ENCODE measurements at regions not wholly inside any gene's neighbourhood (a gene's known extent, or its start where the extent isn't known, plus 50 kb on each side); places are given as distances from the start of the nearest gene placed in this dataset.

DNA sequence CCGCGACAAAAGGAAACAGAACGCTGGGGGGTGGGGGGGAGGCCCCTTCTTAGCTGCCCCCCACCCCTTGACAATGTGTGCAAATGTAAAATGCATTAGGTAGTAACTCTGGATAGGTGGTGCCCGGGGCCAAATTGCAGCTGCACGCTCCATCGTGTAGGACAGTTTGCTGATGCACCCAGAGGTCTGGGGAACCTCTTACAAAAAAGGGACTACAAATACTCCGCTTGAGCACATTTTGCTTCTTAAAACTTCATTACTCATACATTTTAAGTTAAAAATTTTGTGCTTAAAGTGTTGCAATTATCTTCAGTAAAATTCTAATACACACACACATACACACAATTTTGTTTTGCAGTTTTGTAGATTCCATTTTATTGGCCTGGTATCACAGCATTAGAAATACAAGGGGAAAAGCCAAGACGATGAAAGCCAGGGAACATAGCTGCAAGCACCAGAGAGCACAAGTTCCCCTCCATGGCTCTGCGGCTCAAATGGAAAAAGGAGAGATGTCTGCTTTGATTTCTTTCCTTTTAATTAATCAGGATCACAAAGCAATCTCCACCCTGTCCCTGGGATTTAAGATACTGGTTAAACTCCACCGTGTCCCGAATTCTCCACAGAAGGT is 582.1 kb downstream of the ZEB2 start:
- TF ChIP-seq, protein P1, sequence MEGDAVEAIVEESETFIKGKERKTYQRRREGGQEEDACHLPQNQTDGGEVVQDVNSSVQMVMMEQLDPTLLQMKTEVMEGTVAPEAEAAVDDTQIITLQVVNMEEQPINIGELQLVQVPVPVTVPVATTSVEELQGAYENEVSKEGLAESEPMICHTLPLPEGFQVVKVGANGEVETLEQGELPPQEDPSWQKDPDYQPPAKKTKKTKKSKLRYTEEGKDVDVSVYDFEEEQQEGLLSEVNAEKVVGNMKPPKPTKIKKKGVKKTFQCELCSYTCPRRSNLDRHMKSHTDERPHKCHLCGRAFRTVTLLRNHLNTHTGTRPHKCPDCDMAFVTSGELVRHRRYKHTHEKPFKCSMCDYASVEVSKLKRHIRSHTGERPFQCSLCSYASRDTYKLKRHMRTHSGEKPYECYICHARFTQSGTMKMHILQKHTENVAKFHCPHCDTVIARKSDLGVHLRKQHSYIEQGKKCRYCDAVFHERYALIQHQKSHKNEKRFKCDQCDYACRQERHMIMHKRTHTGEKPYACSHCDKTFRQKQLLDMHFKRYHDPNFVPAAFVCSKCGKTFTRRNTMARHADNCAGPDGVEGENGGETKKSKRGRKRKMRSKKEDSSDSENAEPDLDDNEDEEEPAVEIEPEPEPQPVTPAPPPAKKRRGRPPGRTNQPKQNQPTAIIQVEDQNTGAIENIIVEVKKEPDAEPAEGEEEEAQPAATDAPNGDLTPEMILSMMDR (IDR thresholded peaks at IDR 0.05; ENCODE audit: borderline replicate concordance, insufficient read depth, low read depth, low read length): no peak
- H3K4me3 ChIP-seq (ENCODE audit: low read depth, low read length): no peak overlapping the region

DNA sequence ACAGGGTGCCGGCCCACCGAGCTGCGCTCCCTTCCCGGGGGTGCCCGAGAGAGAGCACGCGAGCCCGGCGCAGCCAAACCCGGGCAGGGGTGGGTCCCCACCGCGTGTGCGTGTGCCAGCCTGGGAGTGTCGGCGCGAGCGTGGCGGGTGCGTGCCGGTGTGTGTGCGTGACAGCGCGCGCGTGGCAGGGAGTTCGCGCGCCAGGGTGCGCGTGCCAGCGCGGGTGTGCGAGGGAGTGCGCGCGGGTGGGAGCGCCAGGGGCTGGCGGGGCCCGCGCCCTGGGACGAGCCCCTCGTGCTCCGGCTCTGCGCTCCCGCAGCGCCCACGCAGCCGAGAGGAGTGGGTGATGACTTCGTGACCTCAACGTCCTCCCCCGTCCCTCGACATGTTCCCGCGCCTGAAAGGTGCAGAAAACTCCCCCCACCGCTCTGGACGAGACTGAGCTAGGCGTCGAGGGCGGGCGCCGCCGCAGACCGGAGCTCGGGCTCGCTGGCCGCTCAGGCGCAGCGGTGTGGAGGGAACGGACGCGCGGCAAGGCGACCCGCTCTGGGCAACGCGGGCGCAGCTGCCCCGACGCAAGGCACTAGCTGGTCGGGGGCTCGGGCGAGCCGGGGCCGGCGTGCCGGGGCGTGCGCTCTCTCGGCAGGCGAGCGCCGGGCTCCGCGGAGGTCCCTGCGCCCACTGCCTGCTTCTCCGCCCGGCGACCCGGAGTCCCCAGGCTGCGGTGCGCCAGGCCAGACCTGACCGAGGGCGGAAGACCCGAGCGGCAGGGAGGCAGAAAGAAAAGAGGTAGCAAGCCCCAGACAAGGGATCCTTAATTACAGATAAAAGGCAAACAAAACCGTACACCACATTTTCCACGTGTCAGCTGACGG is 582.8 kb downstream of the ZEB2 start:
- peak overlapping the region; percentile 33 for H3K4me3 ChIP-seq (ENCODE audit: low read depth, low read length)
- TF ChIP-seq, protein P1 (IDR thresholded peaks at IDR 0.05; ENCODE audit: borderline replicate concordance, insufficient read depth, low read depth, low read length): no peak

DNA sequence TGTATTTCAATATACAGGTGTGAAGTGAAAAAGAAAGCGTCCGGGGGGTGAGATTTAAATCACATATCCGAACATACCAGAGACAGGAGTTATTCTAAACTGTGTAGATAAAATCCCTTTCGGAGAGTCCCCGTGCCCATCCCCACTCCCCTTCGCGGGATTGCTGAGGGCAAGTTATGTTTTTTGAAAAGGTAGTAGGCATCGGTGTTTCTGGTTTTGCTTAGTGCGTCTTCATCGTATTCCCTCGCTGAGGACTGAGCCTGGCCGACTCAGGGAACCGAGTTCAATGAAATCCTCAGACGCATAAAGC is 583.4 kb downstream of the ZEB2 start:
- TF ChIP-seq, protein P1 (IDR thresholded peaks at IDR 0.05; ENCODE audit: borderline replicate concordance, insufficient read depth, low read depth, low read length): no peak

DNA sequence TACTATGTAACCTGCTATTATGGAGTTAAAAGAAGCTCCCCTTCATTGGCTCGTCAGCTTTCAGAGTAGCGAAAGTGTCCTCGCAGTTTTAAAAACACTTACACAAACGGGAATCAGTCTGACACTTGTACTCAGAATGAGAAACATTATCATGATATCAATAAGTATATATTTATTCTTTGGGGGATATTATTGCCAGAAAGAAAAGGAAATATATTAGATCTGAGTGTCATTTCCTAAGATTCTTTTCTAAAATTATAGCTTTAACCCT is 584.5 kb downstream of the ZEB2 start:
- H3K4me3 ChIP-seq (ENCODE audit: low read depth, low read length): no peak overlapping the region
- TF ChIP-seq, protein P1 (IDR thresholded peaks at IDR 0.05; ENCODE audit: borderline replicate concordance, insufficient read depth, low read depth, low read length): no peak

More for the DNA sequence above, 583.4 kb downstream of the ZEB2 start:
- H3K4me3 ChIP-seq (ENCODE audit: low read depth, low read length): peak overlapping the region; percentile 33

DNA sequence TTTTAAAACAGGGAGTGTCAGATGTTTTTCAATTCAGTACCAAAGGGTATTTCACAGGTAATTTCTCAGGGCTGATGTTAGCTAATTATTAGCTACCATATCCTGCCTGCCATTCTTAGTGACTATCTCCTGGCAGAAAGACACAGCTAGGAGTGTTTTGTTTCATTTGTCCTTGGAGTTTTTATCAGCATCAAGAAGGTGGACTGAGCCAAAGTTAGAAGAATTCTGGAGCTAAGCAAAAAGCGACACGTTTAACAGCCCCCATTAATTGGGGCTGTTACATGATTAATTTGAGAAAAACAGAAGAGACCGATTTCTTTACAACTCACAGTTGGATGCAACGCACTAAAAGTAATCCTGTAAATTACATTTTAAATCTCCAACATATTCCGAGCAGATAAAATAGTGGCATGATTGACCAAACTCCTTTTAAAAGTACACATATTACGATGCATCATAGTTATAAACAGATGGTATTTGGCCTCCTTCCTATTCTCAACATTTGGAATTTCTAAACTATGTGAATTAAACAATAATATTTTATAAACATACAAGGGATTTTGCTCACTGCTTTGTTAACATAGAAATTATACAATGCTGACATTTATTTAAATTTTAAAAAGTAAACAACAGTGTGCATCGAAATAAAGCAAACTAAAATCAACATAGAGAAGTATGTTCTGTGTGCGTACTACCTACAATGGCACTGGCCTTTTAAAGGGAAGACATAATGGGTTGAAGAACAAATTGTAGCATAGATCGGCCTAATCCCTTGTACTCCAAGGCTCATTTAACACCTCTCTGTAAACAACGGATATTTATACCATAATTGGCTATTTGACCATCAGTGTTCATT is 585.1 kb downstream of the ZEB2 start:
- TF ChIP-seq, protein P1 (IDR thresholded peaks at IDR 0.05; ENCODE audit: borderline replicate concordance, insufficient read depth, low read depth, low read length): no peak
- no peak overlapping the region for H3K4me3 ChIP-seq (ENCODE audit: low read depth, low read length)

DNA sequence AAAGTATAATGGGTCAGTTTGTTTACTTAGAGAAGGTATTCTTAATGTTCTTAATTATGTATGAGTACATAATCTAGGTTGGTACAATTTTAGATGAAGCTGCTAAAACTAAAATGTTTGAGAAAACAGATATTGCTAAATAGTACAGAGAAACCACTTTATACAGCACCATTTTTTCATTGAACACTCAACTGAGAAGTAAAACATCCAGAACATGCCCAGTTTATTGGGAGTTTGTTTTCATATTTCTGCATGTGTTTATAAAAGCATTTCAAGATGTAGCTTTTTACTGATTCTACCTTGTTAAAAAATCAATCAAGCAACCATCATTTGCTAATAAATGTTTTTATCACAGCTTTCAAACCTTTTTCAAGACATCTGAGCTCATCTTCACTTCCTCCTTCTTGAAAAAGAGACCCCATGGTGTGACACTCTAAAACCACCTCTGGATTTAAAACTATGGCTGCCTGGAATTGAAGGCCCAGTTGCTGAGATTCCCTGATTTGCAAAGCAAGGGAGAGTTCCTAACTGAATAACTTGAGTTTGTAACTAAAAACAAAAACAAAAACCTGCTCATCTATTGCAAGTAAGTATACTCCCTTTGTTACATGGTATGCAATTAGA is 585.9 kb downstream of the ZEB2 start:
- TF ChIP-seq, protein P1 (IDR thresholded peaks at IDR 0.05; ENCODE audit: borderline replicate concordance, insufficient read depth, low read depth, low read length): no peak
- no peak overlapping the region for H3K4me3 ChIP-seq (ENCODE audit: low read depth, low read length)
